OCI-LY3 (cell line): ENCODE measurements at regions not wholly inside any gene's neighbourhood (a gene's known extent, or its start where the extent isn't known, plus 50 kb on each side); places are given as distances from the start of the nearest gene placed in this dataset.

Experiments
- H2AFZ ChIP-seq: fragments of 200-600, 300-600 bp; shearing (Covaris generic); 2 replicates; pipeline ENCODE4 v1.6.0; 2014; ENCODE audit warnings: antibody characterized with exemption, low read depth, low read length
- H3K27ac ChIP-seq: fragments of 200-600, 300-600 bp; sonication (generic); 2 replicates; pipeline ENCODE4 v1.5.1; 2014; ENCODE audit warnings: mild to moderate bottlenecking, low read length, moderate library complexity, mixed read lengths
- H3K27me3 ChIP-seq: fragments of 200-600, 300-600 bp; sonication (generic); 2 replicates; pipeline ENCODE4 v1.6.1; 2014; ENCODE audit warnings: low read depth, low read length, mixed read lengths
- H3K36me3 ChIP-seq: fragments of 200-600, 300-600 bp; sonication (generic); replicated peaks from 2 replicates; pipeline ENCODE3; 2014; ENCODE audit warnings: low read depth, low read length, mixed read lengths
- H3K4me1 ChIP-seq: fragments of 300-600, 200-600 bp; sonication (generic); 2 replicates; pipeline ENCODE4 v1.6.1; 2014; ENCODE audit warnings: low read length, mixed read lengths
- H3K4me2 ChIP-seq: fragments of 200-600, 300-600 bp; sonication (generic); 2 replicates; pipeline ENCODE4 v1.6.1; 2014; ENCODE audit warnings: low read length, mixed read lengths
- H3K4me3 ChIP-seq: fragments of 300-600, 200-600 bp; sonication (generic); 2 replicates; pipeline ENCODE4 v1.5.1; 2014; ENCODE audit warnings: antibody characterized with exemption, mild to moderate bottlenecking, low read length, moderate library complexity
- H3K79me2 ChIP-seq: fragments of 300-600, 200-600 bp; shearing (Covaris generic); 2 replicates; pipeline ENCODE4 v1.6.1; 2014; ENCODE audit warnings: mild to moderate bottlenecking, low read length, mixed read lengths
- H3K9ac ChIP-seq: fragments of 300-600, 200-600 bp; shearing (Covaris generic); 2 replicates; pipeline ENCODE4 v1.6.0; 2014; ENCODE audit warnings: mild to moderate bottlenecking, low read length, moderate library complexity
- H3K9me3 ChIP-seq: fragments of 200-600, 300-600 bp; shearing (Covaris generic); 2 replicates; pipeline ENCODE4 v1.6.1; 2014; ENCODE audit warnings: low read length, mixed read lengths; ENCODE audit not compliant: insufficient read depth
- H4K20me1 ChIP-seq: fragments of 200-600, 300-600 bp; sonication (generic); 2 replicates; pipeline ENCODE4 v1.6.1; 2016; ENCODE audit warnings: low read length, mixed read lengths; ENCODE audit not compliant: insufficient read depth
- EZH2phosphoT487 ChIP-seq: fragments of 200-600 bp; shearing (Covaris generic); IDR thresholded peaks from 2 replicates; pipeline ENCODE4 v1.6.1; 2018; ENCODE audit warnings: antibody characterized with exemption, mixed run types, low read depth
- TF ChIP-seq, protein P1 (sequence below): fragments of 200-600, 300-600 bp; sonication (generic); IDR thresholded peaks from 2 replicates; pipeline ENCODE4 v1.5.1; 2014; ENCODE audit warnings: antibody characterized with exemption, low read length, low read depth

DNA sequence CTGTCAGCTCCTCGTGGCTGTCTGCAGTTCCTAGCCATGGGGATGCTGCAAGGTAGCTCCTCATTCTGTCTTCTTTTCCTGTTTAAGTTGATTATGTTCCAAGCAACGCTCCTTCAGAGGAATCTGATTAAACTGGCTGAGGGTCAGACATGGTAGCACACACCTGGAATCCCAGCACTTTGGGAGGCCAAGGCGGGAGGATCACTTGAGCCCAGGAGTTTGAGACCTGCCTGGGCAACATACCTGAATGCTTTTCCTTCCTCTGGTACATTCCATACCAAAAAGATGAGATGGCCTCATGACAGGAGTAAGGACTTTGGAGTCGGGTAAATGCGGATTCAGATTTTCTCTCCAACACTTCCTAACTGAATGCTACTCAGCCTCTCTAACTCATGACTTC lies 246.8 kb upstream of the JARID2 start:
- TF ChIP-seq EZH2phosphoT487, result no peak
- TF ChIP-seq, protein P1, sequence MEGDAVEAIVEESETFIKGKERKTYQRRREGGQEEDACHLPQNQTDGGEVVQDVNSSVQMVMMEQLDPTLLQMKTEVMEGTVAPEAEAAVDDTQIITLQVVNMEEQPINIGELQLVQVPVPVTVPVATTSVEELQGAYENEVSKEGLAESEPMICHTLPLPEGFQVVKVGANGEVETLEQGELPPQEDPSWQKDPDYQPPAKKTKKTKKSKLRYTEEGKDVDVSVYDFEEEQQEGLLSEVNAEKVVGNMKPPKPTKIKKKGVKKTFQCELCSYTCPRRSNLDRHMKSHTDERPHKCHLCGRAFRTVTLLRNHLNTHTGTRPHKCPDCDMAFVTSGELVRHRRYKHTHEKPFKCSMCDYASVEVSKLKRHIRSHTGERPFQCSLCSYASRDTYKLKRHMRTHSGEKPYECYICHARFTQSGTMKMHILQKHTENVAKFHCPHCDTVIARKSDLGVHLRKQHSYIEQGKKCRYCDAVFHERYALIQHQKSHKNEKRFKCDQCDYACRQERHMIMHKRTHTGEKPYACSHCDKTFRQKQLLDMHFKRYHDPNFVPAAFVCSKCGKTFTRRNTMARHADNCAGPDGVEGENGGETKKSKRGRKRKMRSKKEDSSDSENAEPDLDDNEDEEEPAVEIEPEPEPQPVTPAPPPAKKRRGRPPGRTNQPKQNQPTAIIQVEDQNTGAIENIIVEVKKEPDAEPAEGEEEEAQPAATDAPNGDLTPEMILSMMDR, result no peak

DNA sequence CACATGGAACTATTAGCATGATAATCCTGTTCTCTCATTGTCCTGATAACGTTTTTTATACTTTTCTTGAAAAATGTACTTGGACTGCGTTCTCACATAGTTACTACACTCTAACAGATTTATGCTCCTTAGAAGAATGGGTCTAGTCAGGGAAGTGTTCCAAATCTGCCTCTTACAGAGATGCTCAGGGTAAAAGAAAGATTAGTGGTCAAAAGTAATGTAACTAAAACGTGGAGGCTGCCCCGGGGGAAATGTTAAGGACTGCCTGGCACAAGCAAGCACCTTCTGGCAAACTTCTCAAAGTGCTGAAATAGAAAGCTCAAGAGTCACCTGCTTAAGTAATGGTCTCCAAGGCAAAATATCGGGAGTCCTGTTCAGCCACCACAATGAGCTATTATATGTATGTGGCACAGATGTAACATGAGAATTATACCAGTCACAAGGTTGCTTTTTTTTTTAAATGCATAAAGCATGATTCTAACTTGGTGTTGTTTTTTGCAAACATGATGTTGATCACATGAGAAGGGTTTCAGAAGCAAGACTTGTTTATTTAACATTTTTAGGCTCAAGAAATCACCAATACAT lies 244.5 kb upstream of the JARID2 start:
- Histone ChIP-seq H3K4me2 (no peak overlapping the region), H3K79me2 (no peaks in the 10 kb centered on the region), H3K36me3 (no peaks in the 10 kb centered on the region), H4K20me1 (no peaks in the 10 kb centered on the region), H3K27me3 (no peaks in the 10 kb centered on the region), H3K9me3 (no peaks in the 10 kb centered on the region), H3K4me3 (no peak overlapping the region), H2AFZ (no peak overlapping the region), H3K9ac (no peak overlapping the region), H3K4me1 (no peaks in the 10 kb centered on the region), H3K27ac (no peak overlapping the region)
- no peak for TF ChIP-seq EZH2phosphoT487
- TF ChIP-seq, protein P1, result no peak

More for the DNA sequence above, 246.8 kb upstream of the JARID2 start:
- Histone ChIP-seq H3K4me3 (no peak overlapping the region), H3K27ac (no peak overlapping the region), H3K36me3 (no peaks in the 10 kb centered on the region), H4K20me1 (no peaks in the 10 kb centered on the region), H3K4me1 (no peaks in the 10 kb centered on the region), H3K9ac (no peak overlapping the region), H3K9me3 (no peaks in the 10 kb centered on the region), H2AFZ (no peak overlapping the region), H3K4me2 (no peak overlapping the region), H3K79me2 (no peaks in the 10 kb centered on the region), H3K27me3 (no peaks in the 10 kb centered on the region)

DNA sequence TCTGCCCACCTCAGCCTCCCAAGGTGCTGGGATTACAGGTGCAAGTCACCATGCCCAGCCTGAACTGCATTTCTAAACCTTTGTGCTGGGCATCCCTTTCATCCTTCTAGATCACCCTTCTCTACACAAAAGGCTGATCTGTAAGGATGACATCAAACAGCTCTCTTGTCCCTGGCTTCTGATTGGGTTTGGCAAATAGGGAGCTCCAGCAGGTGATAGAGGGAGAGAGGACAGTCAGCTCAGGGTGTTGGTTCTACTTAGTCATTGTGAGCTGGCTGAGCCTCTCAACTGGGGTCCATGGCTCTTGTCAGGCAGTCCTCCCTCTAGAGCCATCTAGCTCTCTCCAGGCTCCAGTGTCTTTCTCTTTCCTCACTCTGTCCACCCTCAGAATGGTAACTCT lies 237.6 kb upstream of the JARID2 start:
- no peak overlapping the region for H3K4me3 ChIP-seq
- no peaks in the 10 kb centered on the region for H4K20me1 ChIP-seq
- H3K9ac ChIP-seq, result no peak overlapping the region
- no peak overlapping the region for H3K4me2 ChIP-seq
- H3K27me3 ChIP-seq, result no peaks in the 10 kb centered on the region
- no peaks in the 10 kb centered on the region for H3K36me3 ChIP-seq
- H3K4me1 ChIP-seq, result peaks cover 16% of the 10 kb centered on the region
- TF ChIP-seq, protein P1, result no peak
- TF ChIP-seq EZH2phosphoT487, result no peak
- H3K27ac ChIP-seq, result no peak overlapping the region
- H2AFZ ChIP-seq, result no peak overlapping the region
- no peaks in the 10 kb centered on the region for H3K79me2 ChIP-seq
- H3K9me3 ChIP-seq, result no peaks in the 10 kb centered on the region

DNA sequence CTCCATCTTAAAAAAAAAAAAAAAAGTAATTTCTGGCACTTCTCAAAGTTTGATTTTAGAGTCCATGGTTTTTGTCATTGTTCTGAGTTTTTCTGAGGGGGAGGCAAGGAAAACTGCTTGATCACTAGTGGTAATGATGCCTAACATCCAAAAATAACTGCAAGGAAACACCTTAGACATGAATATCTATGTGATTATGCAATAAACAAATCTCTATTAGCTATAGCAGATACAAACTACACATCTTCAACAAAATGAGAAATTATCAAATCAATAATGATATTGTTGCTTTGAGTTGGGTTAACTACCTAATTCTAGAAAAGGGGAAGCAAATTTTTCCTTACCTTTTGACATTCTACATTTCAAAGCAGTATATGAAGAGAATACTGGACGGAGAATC lies 230.9 kb upstream of the JARID2 start:
- Histone ChIP-seq H3K9ac (no peak overlapping the region), H3K4me1 (peaks cover 28% of the 10 kb centered on the region), H3K79me2 (no peaks in the 10 kb centered on the region), H4K20me1 (no peaks in the 10 kb centered on the region), H2AFZ (no peak overlapping the region), H3K27me3 (peaks cover 8% of the 10 kb centered on the region; the same call in 1 of the 2 replicates), H3K4me3 (no peak overlapping the region), H3K27ac (no peak overlapping the region), H3K4me2 (no peak overlapping the region), H3K9me3 (no peaks in the 10 kb centered on the region), H3K36me3 (no peaks in the 10 kb centered on the region)
- no peak for TF ChIP-seq EZH2phosphoT487
- TF ChIP-seq, protein P1, result no peak
